Gastrocnemius medialis (tissue), 4 donors: ENCODE measurements at regions not wholly inside any gene's neighbourhood (a gene's known extent, or its start where the extent isn't known, plus 50 kb on each side); places are given as distances from the start of the nearest gene placed in this dataset.

ENCODE experiments used
- ATAC-seq, 2 donors: fragments of 150-250 bp; one replicate each; pipeline ENCODE4 v1.9.1; 2016
- DNase-seq, 2 donors: peaks; one replicate each; pipeline ENCODE4 v3.0.0-alpha.2; 2019
- H3K27ac ChIP-seq, 4 donors: fragments of 200-600 bp; sonication (generic); 1 replicate in 1 of 4; 2 replicates in 3 of 4; pipeline ENCODE4 v1.5.1; 2016 to 2018; ENCODE audit warnings: mild to moderate bottlenecking in 2 of 4, moderate library complexity in 1 of 4
- H3K27me3 ChIP-seq, 3 donors: fragments of 200-600 bp; sonication (generic) in 2 of 3; 1 replicate in 1 of 3; 2 replicates in 2 of 3; pipeline versions ENCODE4 v1.5.1 to v1.6.0; 2016 to 2019; ENCODE audit warnings: mild to moderate bottlenecking in 1 of 3, moderate library complexity in 1 of 3
- H3K36me3 ChIP-seq, 2 donors: fragments of 200-600 bp; sonication (generic) in 1 of 2; one replicate each; pipeline ENCODE4 v1.5.1; 2017 to 2018
- H3K4me1 ChIP-seq, 2 donors: fragments of 200-600 bp; sonication (generic) in 1 of 2; one replicate each; pipeline ENCODE4 v1.5.1; 2016 to 2017; ENCODE audit warnings: mild to moderate bottlenecking in 2 of 2
- H3K4me3 ChIP-seq, 4 donors: fragments of 200-600 bp; sonication (generic) in 3 of 4; 1 replicate in 1 of 4; 2 replicates in 3 of 4; pipeline ENCODE4 v1.5.1; 2016 to 2019; ENCODE audit warnings: mild to moderate bottlenecking in 2 of 4
- H3K9me3 ChIP-seq, 3 donors: fragments of 200-600 bp; sonication (generic) in 2 of 3; 1 replicate in 1 of 3; 2 replicates in 2 of 3; pipeline ENCODE4 v1.5.1; 2016 to 2019
- POLR2A ChIP-seq, 2 donors: fragments of 450-650 bp; IDR thresholded peaks; one replicate each; pipeline ENCODE4 v1.6.1; 2017; ENCODE audit warnings: antibody characterized with exemption in 2 of 2, mild to moderate bottlenecking in 2 of 2, moderate library complexity in 2 of 2
- in situ Hi-C, 4 donors: fragments of 200-750 bp; cut with MboI; loops; one replicate each; pipeline versions ENCODE4 v1.15.0 to v1.8.0; 2017; ENCODE audit warnings: low sequenced_read_pairs in 4 of 4
- intact Hi-C: fragments of 100-400 bp; cut with DNase I; formaldehyde crosslinking; loops from one replicate; pipeline ENCODE4 v1.15.1; 2023; ENCODE audit warnings: low total_unique reads
- TF ChIP-seq, protein P1 (sequence below), 5 experiments: fragments of 450-650 bp in 3 of 5; fragments of 200-600 bp in 2 of 5; sonication (generic) in 2 of 5; IDR thresholded peaks in 4 of 5; conservative IDR thresholded peaks in 1 of 5; 1 replicate in 4 of 5; 2 replicates in 1 of 5; pipeline ENCODE4 v1.5.1; 2016 to 2019; ENCODE audit warnings: antibody characterized with exemption in 5 of 5, mild to moderate bottlenecking in 3 of 5, moderate library complexity in 3 of 5

DNA sequence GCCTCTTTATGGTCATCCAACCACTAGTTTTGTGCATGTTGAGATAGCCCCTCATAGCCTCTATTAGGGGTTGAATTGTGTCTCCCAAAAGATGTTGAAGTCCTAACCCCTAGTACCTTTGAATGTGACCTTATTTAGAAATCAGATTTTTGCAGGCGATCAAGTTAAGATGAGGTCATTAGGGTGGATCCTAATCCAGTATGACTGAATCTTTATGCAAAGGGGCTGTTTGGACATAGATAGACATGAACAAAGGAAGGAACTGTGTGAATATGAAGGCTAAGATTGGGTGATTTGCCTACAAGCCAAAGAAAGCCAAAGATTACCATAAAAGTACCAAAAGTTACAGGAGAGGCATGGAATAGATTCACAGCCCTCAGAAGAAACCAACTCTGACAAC, 209.6 kb downstream of the NUAK1 start:
- H3K36me3 ChIP-seq, result no peaks in the 10 kb centered on the region
- H3K27ac ChIP-seq, result no peak overlapping the region
- TF ChIP-seq, protein P1, sequence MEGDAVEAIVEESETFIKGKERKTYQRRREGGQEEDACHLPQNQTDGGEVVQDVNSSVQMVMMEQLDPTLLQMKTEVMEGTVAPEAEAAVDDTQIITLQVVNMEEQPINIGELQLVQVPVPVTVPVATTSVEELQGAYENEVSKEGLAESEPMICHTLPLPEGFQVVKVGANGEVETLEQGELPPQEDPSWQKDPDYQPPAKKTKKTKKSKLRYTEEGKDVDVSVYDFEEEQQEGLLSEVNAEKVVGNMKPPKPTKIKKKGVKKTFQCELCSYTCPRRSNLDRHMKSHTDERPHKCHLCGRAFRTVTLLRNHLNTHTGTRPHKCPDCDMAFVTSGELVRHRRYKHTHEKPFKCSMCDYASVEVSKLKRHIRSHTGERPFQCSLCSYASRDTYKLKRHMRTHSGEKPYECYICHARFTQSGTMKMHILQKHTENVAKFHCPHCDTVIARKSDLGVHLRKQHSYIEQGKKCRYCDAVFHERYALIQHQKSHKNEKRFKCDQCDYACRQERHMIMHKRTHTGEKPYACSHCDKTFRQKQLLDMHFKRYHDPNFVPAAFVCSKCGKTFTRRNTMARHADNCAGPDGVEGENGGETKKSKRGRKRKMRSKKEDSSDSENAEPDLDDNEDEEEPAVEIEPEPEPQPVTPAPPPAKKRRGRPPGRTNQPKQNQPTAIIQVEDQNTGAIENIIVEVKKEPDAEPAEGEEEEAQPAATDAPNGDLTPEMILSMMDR (IDR thresholded peaks at IDR 0.05 in 4 of 5, conservative IDR thresholded peaks at IDR 0.05 in 1 of 5), result no peak
- no peak for TF ChIP-seq POLR2A (IDR thresholded peaks at IDR 0.05)
- intact Hi-C loops (no loop called here), in situ Hi-C loops (no loop called here)
- peaks cover 0 to 5% of the 10 kb centered on the region in 2 donors for H3K4me1 ChIP-seq
- no peaks in the 10 kb centered on the region for H3K27me3 ChIP-seq
- ATAC-seq, result no peak
- DNase-seq, result no peak
- H3K9me3 ChIP-seq, result no peaks in the 10 kb centered on the region
- H3K4me3 ChIP-seq, result no peak overlapping the region

DNA sequence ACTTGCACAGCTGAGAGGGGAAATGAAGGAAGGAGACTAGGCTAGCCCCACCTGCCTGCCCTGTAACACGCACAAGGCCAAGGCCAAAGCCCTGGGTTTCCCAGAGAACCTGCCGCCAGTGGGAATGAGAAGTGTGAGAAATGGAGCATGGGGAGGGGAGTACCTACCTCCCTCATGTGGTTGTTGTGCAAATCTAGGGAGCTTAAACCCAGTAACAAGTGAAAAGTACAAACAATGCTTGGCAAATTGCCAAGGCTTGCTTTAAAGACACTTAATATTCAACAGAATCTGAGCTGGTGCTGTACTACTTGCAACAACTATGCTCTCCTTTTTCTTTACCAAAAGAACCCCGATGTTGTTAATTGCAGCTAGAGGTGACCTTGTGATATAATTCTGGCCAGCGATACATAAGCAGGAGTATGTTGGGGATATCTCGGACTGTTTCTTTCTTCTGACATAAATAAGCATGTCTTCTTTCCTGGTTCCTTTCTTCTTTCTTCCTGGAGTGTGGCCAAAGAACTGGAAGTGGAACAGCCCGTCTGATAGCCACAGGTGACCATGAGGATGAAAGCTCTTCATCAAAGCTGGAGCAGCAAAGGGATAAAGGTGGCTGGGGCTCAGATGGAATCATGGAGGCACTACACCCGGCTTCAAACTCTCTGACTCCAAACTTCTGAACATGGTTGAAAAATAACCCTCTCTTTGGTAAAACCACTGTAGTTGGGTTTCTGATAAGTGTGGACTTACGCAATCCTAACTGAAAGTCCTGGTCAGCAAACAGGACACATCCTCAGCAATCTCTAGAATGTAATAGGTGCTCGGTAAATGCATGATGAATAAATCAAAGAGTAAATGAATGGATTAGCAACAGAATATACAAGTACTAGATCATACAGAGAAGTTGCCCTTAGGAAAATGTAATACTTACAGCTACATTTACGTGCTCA, 207.9 kb downstream of the NUAK1 start:
- TF ChIP-seq, protein P1 (IDR thresholded peaks at IDR 0.05 in 4 of 5, conservative IDR thresholded peaks at IDR 0.05 in 1 of 5), result no peak
- no peak for TF ChIP-seq POLR2A (IDR thresholded peaks at IDR 0.05)
- intact Hi-C loops (no loop called here), in situ Hi-C loops (no loop called here)
- no peak for ATAC-seq
- DNase-seq, result no peak
- no peak overlapping the region for H3K4me3 ChIP-seq
- peaks cover 16 to 21% of the 10 kb centered on the region in 2 donors for H3K4me1 ChIP-seq
- no peaks in the 10 kb centered on the region for H3K9me3 ChIP-seq
- H3K27ac ChIP-seq, result no peak overlapping the region
- H3K27me3 ChIP-seq, result no peaks in the 10 kb centered on the region
- H3K36me3 ChIP-seq, result no peaks in the 10 kb centered on the region

DNA sequence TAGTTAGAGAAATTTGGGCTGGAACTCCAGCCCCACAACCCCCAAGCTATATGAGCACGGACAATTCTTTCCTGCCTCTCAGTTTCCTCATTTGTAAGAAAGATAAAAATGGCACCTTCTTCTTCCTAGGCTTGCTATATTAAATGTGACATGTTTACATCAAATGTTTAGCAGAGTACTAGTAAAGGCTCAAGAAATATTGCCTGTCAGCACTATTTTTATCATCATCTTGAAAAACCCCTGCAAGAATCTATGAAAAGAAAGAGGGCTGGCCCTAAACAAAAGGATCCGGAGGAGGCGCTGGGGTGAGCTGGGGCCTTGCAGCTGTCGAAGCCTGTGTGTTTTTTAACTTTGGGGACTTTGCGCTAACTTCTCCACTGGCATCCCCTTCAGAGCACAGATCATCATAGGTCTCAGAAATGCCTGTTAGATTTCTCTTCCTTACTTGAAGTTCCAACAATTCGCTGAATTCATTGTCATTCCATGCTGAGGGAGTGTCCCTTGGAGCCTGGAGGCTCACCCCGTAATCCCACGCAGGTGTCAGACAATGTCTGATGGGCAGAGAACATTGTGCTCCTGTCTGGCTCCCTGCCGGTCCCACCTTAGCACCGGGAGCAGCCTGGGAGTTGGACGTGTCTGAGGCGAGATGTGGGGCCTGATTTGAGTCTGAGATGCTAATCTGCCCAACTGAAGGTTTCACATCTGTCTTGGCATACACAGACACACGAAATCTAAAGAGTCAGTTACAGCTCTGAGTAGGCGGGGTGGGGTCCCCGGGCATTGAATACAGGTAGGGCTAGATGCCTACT, 206.8 kb downstream of the NUAK1 start:
- Histone ChIP-seq H3K36me3 (no peaks in the 10 kb centered on the region), H3K4me3 (no peak overlapping the region), H3K4me1 (peaks cover 17 to 23% of the 10 kb centered on the region in 2 donors), H3K9me3 (no peaks in the 10 kb centered on the region), H3K27ac (no peak overlapping the region), H3K27me3 (no peaks in the 10 kb centered on the region)
- intact Hi-C loops (no loop called here), in situ Hi-C loops (no loop called here)
- DNase-seq (no peak), ATAC-seq (no peak)
- TF ChIP-seq, protein P1 (IDR thresholded peaks at IDR 0.05 in 4 of 5, conservative IDR thresholded peaks at IDR 0.05 in 1 of 5), result no peak
- TF ChIP-seq POLR2A (IDR thresholded peaks at IDR 0.05), result no peak

DNA sequence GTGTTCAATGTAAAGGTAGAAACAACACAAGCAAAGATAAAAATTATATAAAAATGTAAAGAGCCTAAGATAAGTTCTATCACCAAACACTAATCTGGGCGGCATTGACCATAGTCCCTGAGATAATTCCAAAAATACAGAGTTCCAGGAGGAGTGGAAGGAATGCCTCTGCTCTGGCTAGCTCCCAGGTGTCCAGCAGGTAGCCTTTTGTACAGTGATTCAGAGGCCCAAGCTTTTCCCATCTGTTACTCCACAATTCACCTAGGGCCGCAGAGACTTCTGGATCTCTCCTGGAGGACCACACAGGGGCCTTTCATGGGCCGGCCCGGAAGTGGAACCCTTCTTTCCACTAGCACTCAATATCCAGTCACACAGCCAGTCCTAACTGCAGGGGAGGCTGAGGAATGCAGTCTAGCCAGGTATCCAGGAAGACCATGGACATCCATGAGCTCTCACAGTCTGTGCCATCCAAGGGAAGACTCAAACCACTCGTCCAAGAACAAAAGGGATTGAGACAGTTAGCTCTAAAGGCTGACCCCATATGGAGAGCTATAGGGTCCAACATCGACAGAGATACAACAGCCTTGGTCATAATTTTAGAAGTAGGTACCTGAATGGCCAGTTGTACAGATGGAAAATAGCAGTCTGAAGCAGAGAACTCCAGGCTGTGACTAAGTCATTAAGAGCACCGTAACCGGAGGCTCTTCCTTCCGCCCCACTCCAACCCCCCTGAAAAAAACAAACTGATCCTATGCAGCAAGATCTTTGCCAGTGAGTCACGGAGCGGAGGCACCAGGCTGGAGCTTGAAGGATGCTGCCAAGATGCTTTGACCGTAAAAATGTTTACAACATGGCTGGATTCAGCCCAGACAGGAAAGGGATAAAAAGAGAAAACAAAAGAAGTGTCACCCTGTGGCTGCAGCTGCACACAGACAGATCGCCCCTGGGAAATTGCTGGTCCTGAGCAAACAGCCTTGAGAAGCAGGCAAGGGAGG, 204.8 kb downstream of the NUAK1 start:
- H3K4me1 ChIP-seq, result peaks cover 17 to 23% of the 10 kb centered on the region in 2 donors
- peak; percentile 78 to 79 for ATAC-seq
- no peak overlapping the region for H3K4me3 ChIP-seq
- no peaks in the 10 kb centered on the region for H3K27me3 ChIP-seq
- peak; percentile 55 to 62 for DNase-seq
- intact Hi-C loops (no loop called here), in situ Hi-C loops (no loop called here)
- H3K36me3 ChIP-seq, result no peaks in the 10 kb centered on the region
- H3K9me3 ChIP-seq, result no peaks in the 10 kb centered on the region
- H3K27ac ChIP-seq, result peak overlapping the region in 2 of 4 donors; percentile 16 to 55
- TF ChIP-seq POLR2A (IDR thresholded peaks at IDR 0.05), result no peak
- TF ChIP-seq, protein P1 (IDR thresholded peaks at IDR 0.05 in 4 of 5, conservative IDR thresholded peaks at IDR 0.05 in 1 of 5), result no peak
